Right lobe of liver (tissue), 4 donors: ENCODE measurements at regions not wholly inside any gene's neighbourhood (a gene's known extent, or its start where the extent isn't known, plus 50 kb on each side); places are given as distances from the start of the nearest gene placed in this dataset.

Source experiments
- CTCF ChIP-seq, 4 donors: fragments of 200-600 bp in 3 of 4; fragments of 450-650 bp in 1 of 4; IDR thresholded peaks; one replicate each; pipeline versions ENCODE4 v1.5.1 to v1.8.0; 2016 to 2022; ENCODE audit warnings: antibody characterized with exemption in 4 of 4, mild to moderate bottlenecking in 2 of 4
- POLR2A ChIP-seq: fragments of 450-650 bp; IDR thresholded peaks from one replicate; pipeline ENCODE4 v1.6.1; 2017; ENCODE audit warnings: antibody characterized with exemption, mild to moderate bottlenecking
- donor health status: DM: no; HTN: no; CAD: no.
- donor health status: DM: no; HTN: no; CAD: no.
- donor health status: DM: no; HTN: yes; CAD: no.

DNA sequence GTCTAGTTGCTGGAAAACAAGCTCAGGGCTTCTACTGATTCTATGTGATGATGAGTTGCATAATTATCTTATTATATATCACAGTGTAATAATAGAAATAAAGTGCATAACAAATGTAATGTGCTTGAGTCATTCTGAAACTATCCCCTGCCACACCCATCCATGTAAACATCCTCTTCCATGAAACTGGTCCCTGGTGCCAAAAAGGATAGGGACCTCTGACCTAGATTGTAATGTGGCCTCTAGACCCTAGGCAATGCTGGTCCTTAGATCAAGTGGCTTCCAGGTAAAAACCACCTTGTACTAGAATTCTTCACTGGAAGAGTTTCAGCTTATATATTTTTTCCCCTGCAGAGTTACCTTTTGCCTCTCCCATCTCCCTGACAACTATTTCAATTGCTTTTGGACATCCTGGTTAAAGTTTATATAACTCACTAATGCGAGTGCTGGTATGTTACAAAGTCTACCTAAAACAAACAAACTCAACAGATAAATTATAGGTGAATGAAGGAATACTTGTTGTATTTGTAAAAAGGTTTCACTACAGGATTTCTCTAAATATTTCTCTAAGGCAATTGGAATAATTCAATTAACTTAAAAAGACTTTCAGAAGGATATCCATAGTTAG, 462.5 kb downstream of the NAV3 start:
- TF ChIP-seq CTCF (IDR thresholded peaks at IDR 0.05) (no peak), POLR2A (no peak)
